Fibroblast of pulmonary artery (primary cell): ENCODE measurements at regions not wholly inside any gene's neighbourhood (a gene's known extent, or its start where the extent isn't known, plus 50 kb on each side); places are given as distances from the start of the nearest gene placed in this dataset.

ENCODE experiments used
- DNase-seq: peaks from one replicate; pipeline ENCODE4 v3.0.0-alpha.2; 2010; ENCODE audit warnings: low read depth
- H3K4me3 ChIP-seq: replicated peaks from 2 replicates; pipeline ENCODE4 v1.5.1; 2011; ENCODE audit warnings: low read depth, mild to moderate bottlenecking, control low read depth, low read length, moderate library complexity
- TF ChIP-seq, protein P1 (sequence below): IDR thresholded peaks from 2 replicates; pipeline ENCODE4 v1.5.1; 2011; ENCODE audit warnings: mild to moderate bottlenecking, control low read depth, low read length, inconsistent platforms; ENCODE audit errors: missing control alignments

DNA sequence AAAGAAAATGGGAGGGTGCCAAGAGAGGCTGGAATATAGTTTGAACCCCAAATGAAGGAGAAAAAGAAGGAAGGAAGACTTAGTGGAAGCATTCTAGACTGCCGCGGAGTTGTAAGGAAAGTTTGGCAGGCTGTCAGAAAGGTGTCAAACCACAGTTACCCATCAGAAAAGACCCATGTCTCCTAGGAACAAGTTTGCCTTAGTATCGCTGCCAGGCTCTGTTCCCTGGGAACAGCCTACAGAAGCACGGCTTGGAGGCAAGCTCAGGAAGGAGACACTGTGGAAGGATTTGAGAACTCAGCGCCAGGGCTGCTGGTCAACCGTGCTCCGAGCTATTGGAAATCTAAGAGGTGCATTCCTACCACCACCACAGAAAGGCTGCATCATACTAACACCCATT is 197.4 kb downstream of the RRAGC start:
- no peak for DNase-seq
- TF ChIP-seq, protein P1, sequence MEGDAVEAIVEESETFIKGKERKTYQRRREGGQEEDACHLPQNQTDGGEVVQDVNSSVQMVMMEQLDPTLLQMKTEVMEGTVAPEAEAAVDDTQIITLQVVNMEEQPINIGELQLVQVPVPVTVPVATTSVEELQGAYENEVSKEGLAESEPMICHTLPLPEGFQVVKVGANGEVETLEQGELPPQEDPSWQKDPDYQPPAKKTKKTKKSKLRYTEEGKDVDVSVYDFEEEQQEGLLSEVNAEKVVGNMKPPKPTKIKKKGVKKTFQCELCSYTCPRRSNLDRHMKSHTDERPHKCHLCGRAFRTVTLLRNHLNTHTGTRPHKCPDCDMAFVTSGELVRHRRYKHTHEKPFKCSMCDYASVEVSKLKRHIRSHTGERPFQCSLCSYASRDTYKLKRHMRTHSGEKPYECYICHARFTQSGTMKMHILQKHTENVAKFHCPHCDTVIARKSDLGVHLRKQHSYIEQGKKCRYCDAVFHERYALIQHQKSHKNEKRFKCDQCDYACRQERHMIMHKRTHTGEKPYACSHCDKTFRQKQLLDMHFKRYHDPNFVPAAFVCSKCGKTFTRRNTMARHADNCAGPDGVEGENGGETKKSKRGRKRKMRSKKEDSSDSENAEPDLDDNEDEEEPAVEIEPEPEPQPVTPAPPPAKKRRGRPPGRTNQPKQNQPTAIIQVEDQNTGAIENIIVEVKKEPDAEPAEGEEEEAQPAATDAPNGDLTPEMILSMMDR = no peak
- no peak overlapping the region for H3K4me3 ChIP-seq

DNA sequence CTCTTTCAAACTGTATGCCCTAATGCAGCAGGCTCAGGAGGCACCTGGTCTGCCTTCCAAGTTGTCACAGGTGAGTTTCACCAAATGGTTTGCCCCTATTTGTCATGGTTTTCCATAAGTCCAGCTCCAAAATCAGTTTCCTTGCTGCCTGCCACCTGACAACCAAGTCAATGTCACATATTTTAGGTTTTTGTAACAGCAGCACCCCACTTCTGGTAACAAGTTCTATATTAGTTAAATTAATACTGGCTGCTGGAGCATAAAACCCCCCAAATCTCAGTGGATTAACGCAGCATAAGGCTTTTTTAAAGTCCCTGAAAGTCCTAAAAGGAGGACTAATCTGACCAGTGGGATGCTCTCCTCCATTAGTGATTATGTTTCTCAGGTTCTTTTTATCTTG is 200.7 kb downstream of the RRAGC start:
- TF ChIP-seq, protein P1 = no peak
- DNase-seq = no peak
- no peak overlapping the region for H3K4me3 ChIP-seq

DNA sequence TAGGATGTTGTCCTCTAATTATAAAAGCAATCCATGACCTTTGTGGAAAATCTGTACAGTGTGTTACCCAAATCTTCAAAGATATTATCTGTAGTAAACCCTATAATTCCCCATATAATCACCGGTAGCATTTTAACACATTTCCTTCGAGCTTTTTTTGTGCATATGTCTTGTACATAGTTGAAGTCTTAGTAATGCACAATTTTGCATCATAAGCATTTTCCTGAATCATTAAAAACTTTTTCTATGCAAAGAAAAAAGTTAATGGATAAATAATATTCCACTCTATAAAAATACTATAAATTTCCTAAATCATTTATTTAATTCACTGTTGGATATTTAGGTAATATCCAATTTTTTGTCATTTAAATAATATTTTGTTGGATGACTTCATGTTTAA is 201.7 kb downstream of the RRAGC start:
- no peak overlapping the region for H3K4me3 ChIP-seq
- TF ChIP-seq, protein P1 = no peak
- no peak for DNase-seq

DNA sequence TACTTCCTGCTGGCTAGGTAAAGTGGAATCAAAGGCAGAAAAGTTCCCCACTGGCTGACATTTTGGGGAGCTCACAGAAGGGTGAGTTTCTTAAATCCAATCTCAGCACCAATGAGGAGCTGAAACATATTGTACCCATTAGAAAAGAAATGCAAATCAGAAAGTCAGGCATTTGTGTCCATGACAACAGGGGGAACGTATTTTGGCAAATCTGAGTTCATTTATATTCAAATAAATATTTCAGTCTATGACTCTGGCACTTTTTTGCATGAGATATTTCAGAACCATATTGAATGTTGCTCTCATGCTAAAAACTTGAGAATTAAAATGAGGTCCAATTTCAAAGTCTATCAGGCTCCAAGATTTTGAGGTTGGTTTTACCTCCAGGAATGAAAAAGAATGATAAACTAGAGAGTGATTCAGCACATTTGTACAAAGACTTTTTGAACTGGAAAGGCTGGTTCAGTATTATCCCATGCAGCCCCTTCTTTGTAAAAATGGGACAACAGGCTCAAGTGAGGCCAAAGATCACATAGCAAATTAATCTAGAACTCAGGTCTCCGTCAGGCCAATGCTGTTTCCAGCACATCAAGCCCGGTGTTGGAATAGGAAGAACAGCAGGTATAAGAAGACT is 202.2 kb downstream of the RRAGC start:
- no peak overlapping the region for H3K4me3 ChIP-seq
- TF ChIP-seq, protein P1 = no peak
- no peak for DNase-seq

DNA sequence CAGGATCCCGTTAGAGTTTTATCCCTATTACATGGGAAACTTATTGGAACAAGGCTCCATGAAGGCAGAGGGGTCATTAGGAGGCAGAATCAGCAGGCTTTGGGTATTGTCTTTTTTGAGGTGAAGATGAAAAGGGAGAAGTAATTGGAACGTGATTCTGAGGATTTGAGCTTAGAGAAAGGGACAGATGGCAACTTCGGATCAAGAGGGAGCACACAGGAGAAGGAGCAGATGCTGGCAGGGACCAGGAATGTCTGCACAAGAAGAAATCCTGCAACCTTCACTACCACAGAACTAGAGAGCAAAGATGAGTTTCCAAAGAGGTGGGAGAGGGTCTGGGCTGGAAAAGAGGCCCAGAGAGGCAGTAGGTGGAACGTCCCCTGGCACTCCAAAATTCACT is 202.8 kb downstream of the RRAGC start:
- no peak overlapping the region for H3K4me3 ChIP-seq
- TF ChIP-seq, protein P1 = no peak
- DNase-seq = no peak

DNA sequence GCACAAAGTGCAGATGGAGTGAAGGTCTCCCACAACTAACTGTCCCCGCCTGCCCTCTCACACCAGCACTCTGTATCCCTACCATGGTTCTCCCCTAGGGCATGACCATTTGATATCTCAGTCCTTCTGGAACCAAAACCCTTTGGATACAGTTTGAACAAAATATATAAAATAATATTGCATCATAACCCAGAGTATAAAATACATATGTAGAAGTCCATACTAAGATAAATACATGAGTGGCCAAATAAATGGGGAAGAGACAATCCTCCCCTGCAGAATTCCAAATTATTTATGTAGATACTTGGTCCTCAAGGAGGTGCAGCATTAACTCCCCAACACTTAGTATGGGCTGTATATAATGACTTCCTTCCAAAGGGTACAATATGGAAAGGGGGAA is 207.4 kb downstream of the RRAGC start:
- no peak for DNase-seq
- H3K4me3 ChIP-seq = no peak overlapping the region
- TF ChIP-seq, protein P1 = no peak

DNA sequence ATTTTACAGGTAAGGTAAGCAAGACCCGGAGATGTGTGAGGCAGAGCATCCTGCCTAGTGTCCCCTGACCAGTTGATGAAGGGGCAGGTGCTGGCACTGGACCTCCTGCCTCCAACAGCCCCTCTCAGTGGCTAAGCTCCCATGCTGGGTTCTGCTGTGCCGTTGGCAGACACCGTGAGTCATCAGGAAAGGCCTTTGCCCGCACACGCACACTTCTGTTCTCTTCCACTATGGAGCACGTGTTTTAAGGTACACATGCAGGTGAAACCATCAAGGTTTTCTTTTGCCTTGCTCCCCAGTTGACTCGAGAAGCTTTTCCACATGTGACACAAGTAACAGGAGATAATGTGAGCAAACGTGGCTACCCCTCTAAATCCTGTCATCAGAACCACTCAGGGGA is 207.9 kb downstream of the RRAGC start:
- DNase-seq = no peak
- TF ChIP-seq, protein P1 = no peak
- no peak overlapping the region for H3K4me3 ChIP-seq
